ENCODE measurements at regions not wholly inside any gene's neighbourhood (a gene's known extent, or its start where the extent isn't known, plus 50 kb on each side); places are given as distances from the start of the nearest gene placed in this dataset.

- no peak overlapping the region for H3K27ac ChIP-seq
- no peak overlapping the region for H3K4me3 ChIP-seq
- H3K4me1 ChIP-seq (ENCODE audit: insufficient read depth), result no peaks in the 10 kb centered on the region
- DNase-seq, result no peak
- intact Hi-C loops (cut with DNase I), result no loop called here
- no peaks in the 10 kb centered on the region for H3K36me3 ChIP-seq
- WGBS, 3 donors, result 73 to 90% (median 79%) methylated on average over 1 of the region's 1 CpG
- no peaks in the 10 kb centered on the region for H3K27me3 ChIP-seq
- TF ChIP-seq POLR2A (IDR thresholded peaks at IDR 0.05) (no peak), EP300 (IDR thresholded peaks at IDR 0.05) (no peak), CTCF (IDR thresholded peaks at IDR 0.05) (no peak)
- H3K9me3 ChIP-seq, result no peaks in the 10 kb centered on the region
These were observed 267.3 kb upstream of the SLITRK3 start for GRCh38 chr3:165463531-165463930.

- no peak for DNase-seq
These were observed 266.6 kb upstream of the SLITRK3 start for GRCh38 chr3:165462636-165463334.

GRCh38 chr3:165459924-165460835 lies 264.0 kb upstream of the SLITRK3 start:
- no peaks in the 10 kb centered on the region for H3K27me3 ChIP-seq
- WGBS, 3 donors, result 73 to 80% (median 75%) methylated on average over 15 of the region's 15 CpGs
- no peak overlapping the region for H3K27ac ChIP-seq
- H3K4me1 ChIP-seq (ENCODE audit: insufficient read depth), result no peaks in the 10 kb centered on the region
- no peaks in the 10 kb centered on the region for H3K9me3 ChIP-seq
- TF ChIP-seq CTCF (IDR thresholded peaks at IDR 0.05) (no peak), EP300 (IDR thresholded peaks at IDR 0.05) (no peak), POLR2A (IDR thresholded peaks at IDR 0.05) (no peak)
- H3K36me3 ChIP-seq, result no peaks in the 10 kb centered on the region
- intact Hi-C loops (cut with DNase I), result no loop called here
- no peak overlapping the region for H3K4me3 ChIP-seq
- no peak for DNase-seq

More at GRCh38 chr3:165462636-165463334, 266.6 kb upstream of the SLITRK3 start:
- Histone ChIP-seq H3K36me3 (no peaks in the 10 kb centered on the region), H3K27ac (no peak overlapping the region), H3K4me1 (ENCODE audit: insufficient read depth) (no peaks in the 10 kb centered on the region), H3K9me3 (no peaks in the 10 kb centered on the region), H3K4me3 (no peak overlapping the region), H3K27me3 (no peaks in the 10 kb centered on the region)
- intact Hi-C loops (cut with DNase I), result no loop called here
- WGBS, 3 donors, result 6 to 12% (median 12%) methylated on average over 6 of the region's 6 CpGs
- no peak for TF ChIP-seq EP300 (IDR thresholded peaks at IDR 0.05)

GRCh38 chr3:165459111-165459510 lies 262.9 kb upstream of the SLITRK3 start:
- no peak for DNase-seq
- Histone ChIP-seq H3K27me3 (no peaks in the 10 kb centered on the region), H3K36me3 (no peaks in the 10 kb centered on the region), H3K9me3 (no peaks in the 10 kb centered on the region), H3K4me1 (ENCODE audit: insufficient read depth) (no peaks in the 10 kb centered on the region), H3K27ac (no peak overlapping the region), H3K4me3 (no peak overlapping the region)
- WGBS, 3 donors, result 62 to 67% (median 65%) methylated on average over 4 of the region's 4 CpGs
- intact Hi-C loops (cut with DNase I), result no loop called here
- no peak for TF ChIP-seq EP300 (IDR thresholded peaks at IDR 0.05)
- TF ChIP-seq POLR2A (IDR thresholded peaks at IDR 0.05), result no peak
- TF ChIP-seq CTCF (IDR thresholded peaks at IDR 0.05), result no peak

- Histone ChIP-seq H3K9me3 (no peaks in the 10 kb centered on the region), H3K27ac (no peak overlapping the region), H3K4me1 (ENCODE audit: insufficient read depth) (no peaks in the 10 kb centered on the region), H3K27me3 (no peaks in the 10 kb centered on the region), H3K4me3 (no peak overlapping the region), H3K36me3 (no peaks in the 10 kb centered on the region)
- WGBS, 3 donors, result 78 to 86% (median 81%) methylated on average over 6 of the region's 6 CpGs
- no peak for DNase-seq
- intact Hi-C loops (cut with DNase I), result no loop called here
- no peak for TF ChIP-seq CTCF (IDR thresholded peaks at IDR 0.05)
These were observed 260.9 kb upstream of the SLITRK3 start for GRCh38 chr3:165457096-165457495.

Measured in ovary (tissue), 7 donors.